DMS 273 (cell line): ENCODE measurements at regions not wholly inside any gene's neighbourhood (a gene's known extent, or its start where the extent isn't known, plus 50 kb on each side); places are given as distances from the start of the nearest gene placed in this dataset.

Experiments
- DNase-seq: peaks from one replicate; lab custom pipeline; 2025; ENCODE audit not compliant: unreplicated experiment; lab: John Stamatoyannopoulos, UW

DNA sequence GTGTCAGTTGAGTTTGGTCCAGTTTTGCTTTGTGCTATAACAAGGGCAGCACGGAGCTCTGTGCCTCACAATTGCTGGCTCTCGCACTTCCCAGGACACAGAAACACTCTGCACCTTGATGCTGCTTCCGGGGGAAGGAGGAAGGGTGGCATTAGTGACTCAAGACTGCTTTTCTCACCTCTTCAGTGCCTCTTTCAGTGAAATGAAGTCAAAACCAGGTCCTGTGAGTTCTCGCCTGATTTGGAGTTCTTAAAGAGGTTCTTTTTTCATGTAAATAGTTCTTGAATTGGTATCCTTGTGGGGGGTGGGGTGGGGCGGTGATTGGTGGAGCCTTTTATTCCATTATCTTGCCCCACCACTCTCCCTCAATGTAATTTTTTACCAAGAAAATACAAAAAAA lies 91.5 kb upstream of the MYT1L start:
- DNase-seq: no peak

DNA sequence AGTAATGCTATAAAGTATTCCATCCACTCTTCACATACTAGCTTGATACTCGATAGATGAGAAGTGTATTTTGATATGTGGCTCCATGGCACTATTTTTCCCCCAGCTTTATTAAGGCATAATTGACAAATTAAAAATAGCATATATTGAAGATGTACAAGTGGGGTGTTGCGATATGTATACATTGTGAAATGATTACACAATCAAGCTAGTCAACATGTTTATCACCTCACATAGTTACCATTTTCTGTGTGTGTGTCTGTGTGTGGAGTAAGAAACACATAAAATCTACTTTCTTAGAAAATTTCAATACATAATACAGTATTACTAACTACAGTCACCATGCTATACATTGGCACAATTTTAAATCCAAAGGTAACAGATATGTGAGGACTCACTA lies 82.5 kb upstream of the MYT1L start:
- no peak for DNase-seq

DNA sequence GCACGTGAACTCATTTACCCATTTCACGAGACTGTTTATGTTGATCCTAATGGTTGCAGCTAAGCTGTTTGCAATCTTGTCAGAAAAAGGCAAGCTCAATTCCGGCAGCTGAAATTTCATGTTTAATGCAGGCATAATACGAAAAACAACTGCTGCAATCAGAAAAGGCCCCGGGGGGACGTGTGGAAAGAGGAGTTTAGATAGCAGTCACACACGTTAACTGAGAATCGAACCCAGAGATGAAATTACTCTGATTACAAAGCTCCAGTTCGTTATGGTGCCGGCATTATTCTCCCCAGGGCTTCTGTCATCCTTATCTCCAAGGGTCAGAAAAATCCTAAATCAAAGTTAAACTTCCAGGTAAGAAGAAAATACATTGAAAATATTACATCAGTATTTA lies 79.9 kb upstream of the MYT1L start:
- no peak for DNase-seq

DNA sequence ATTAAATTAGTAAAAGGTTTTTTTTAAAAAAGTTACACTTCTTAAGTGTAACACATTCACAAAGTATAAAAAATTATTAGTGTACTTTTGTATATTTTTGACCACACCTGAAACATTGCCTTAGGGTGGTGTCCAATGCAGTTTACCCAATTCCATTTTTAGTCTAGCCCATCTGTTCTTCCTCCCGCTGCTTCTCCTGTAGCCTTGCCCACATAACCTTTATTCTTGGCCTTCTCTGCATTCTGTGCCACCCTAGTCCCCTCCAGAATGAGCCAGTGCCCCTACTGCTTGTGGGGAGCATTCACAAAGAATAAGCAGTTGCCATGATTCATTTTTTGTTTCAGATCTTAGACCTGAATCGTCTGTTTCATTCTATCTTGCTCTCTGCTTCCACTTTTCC lies 78.4 kb upstream of the MYT1L start:
- DNase-seq: no peak

DNA sequence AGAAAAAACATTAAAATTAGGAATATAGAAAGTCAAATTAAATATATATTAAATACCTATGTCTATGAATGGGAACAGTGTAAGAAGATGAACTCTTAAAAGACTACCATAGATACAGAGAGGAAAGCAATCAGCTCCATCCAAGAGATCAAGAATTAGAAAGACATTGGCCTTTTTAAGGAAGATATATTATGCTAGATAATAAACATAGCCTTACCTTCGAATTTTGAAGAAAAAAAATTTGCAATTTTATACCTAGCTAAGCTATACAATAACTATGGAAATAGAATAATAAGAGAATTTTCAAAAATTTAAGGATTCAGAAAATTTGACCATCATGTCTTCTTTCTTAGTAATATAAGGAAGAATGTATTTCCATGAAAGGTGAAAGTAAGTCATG lies 74.7 kb upstream of the MYT1L start:
- no peak for DNase-seq

DNA sequence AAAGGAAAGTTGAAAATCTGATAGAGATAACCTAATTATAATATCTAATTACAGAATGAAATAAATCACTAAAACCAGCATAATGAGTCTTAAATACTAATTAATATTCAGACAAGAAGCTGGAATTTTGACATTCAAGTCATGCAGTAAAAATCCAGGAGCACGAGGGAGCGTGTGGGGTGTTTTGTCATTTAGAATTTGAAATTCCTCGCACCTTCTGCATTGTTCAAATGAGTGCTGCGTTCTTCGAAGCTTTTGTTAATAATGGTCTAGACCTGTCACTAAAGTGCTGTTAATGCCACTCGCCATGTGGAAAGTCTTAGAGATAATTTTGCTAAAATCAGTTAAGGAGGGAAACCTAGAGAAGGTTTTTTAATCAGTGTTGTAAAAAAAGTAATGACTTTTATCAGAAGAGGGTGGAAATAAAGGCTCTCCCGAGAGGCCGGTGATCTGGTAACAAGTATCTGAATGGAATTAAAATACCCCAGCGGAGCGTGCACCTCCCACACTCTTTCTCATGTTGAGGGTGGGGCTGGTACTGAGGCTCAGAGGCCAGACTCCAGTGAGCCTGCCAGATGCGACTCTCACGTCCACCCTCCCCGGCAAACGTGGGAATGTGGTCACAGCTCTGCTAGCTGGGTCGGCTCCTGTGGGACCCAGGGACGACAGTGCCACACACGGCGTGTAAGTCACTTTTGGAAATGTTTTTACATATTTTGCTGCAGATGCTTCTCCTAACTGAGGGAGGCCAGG lies 69.4 kb upstream of the MYT1L start:
- no peak for DNase-seq

DNA sequence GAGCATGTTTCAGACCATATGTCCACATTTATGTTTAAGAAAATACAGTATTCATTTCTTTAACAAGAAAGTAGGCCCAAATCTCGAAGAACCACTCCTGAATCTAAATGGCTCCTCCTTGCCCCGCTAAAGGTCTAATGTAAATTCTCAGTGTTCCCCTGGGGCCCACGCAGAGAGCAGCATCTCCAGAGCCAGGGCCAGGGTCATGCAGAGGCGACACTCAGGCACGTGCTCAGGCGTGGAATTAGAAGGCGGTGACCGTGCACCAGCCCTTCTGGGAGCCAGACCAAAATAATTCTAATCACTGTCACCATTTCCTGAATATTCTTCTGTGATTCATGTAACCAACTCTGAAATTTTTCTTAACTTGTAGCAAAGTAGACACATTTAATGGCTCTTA lies 68.3 kb upstream of the MYT1L start:
- DNase-seq: no peak

DNA sequence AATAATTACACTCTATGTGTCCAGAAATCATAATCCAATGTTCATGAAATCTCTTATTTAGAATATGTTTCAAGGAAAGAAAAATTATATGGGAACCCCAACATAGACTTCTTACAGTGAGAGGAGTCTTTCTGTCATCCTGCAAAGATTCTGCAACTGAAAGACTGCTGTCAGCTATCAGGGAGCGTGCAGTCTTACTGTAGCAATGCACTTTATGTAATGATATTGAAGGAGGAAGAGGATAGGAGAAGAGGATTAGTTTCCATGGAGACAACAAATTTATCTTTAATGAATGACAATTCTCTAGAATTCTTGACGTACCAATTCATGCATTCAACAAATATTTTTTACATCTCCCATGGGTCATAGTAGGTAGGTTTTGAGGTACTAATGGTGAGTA lies 61.3 kb upstream of the MYT1L start:
- DNase-seq: no peak

DNA sequence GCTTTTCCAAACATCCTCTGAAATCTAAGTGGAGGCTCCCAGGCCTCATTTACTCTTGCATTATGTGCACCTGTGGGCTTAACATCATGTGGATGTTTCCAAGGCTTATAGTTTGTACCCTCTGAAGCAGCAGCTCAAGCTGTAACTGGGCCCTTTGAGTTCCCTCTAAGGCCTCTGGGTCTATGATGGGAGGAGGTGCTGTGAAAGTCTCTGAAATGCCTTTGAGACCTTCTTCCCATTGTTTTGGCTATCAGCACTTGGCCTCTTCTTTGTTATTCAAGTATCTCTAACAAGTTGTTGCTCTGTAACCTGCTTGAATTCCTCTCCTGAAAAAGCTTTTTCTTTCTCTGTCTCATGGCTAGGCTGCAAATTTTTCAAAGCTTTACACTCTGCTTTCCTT lies 58.1 kb upstream of the MYT1L start:
- DNase-seq: no peak
